T-helper 22 cell (primary cell): ENCODE measurements at regions not wholly inside any gene's neighbourhood (a gene's known extent, or its start where the extent isn't known, plus 50 kb on each side); places are given as distances from the start of the nearest gene placed in this dataset.

Experiments used
- DNase-seq: peaks from one replicate; pipeline ENCODE4 v3.0.0-alpha.2; 2020; ENCODE audit warnings: low read depth

DNA sequence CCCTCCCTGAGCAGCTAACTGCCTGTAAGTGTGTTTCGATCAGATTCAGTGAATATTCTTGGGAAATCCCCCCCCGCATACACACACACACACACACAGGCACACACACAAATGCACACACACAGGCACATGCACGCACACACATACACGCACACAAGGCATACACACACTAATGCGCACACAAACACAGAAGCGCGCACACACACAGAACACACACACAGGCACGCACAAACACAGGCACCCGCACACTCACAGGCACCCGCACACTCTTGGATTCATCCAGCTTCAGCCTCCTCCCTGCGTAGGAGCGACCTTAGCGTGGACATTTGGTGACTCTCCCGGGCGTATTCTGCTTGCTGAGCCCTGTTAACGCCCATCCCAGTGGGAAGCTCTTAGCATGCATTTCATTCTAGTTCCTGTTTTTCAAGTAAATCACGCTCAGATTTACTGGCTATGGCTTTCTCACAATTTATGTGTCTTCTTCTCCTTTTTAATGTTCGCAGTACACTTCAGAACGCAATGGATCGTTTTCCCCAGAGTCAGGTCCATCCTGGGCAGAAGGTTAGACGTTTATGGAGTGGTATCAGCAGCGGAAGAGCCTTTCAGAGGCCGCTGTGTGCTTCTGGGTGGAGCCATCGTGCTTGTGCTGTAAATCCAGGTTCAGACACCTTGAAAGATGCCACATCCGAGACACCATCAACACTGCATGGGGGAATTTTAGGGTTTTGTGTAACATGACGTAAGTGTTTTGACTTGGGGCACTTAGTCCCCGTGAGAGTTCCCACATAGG is 656.6 kb downstream of the GALR1 start:
- DNase-seq = no peak

- DNase-seq = no peak
Measured at GRCh38 chr18:77910347-77910746, 660.7 kb downstream of the GALR1 start.

GRCh38 chr18:77911971-77912605 is 662.4 kb downstream of the GALR1 start:
- DNase-seq = no peak

DNA sequence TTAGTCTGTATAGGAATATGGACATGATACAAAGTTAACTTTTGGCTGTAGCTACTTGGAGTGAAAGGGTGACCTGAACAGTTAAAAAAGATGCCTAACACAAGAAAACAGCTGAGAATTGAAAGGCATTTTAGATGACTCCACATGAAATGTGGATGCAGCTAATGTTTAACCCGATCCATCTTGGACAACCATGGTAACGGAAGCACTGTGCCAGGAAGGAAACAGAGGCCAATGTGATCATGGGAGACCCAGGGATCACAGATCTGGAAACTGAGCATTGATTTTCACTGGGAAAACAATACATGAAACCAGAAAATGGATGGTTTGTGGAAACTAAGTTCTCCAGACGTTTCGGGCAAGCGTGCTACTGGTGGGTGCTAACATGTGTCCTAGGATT is 669.1 kb downstream of the GALR1 start:
- no peak for DNase-seq

- DNase-seq = no peak
Measured at GRCh38 chr18:77919923-77920322, 670.3 kb downstream of the GALR1 start.

DNA sequence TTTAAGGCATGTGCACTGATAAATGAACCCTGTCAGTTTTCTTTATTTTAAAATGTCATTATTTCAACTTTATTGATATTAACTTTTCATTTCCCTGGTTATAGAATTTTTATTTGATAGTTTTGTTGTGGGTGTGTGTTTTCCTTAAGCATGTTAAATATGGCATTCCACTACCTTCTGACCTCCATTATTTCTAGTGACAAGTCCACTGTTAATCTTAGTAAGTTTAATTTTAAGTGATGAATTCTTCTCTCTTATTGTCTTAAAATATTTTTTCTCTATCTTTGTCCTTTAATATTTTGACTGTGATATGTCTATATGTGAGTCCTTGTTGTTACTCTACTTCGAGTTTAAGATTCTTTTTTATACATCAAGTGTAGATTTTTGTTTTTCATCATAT is 685.7 kb downstream of the GALR1 start:
- DNase-seq = no peak

DNA sequence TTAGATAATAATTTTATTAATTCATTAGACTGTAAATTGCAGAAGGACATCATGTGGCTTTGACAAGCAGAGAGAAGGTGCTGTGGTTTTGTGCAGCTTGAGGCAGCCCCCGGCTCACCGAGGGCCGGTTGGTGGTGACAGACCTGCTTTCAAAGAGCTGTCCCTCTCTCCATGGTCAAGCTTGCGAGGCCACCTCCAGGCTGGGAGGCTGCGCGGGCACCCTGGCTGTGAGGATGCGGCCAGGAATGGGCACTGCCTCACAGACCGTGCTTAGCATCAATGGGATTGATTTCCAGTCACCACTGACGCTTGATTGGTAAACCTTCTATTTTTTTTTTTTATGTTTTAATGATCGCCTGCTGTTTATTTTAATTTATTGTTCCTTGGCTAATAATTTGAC is 690.9 kb downstream of the GALR1 start:
- DNase-seq = no peak

DNA sequence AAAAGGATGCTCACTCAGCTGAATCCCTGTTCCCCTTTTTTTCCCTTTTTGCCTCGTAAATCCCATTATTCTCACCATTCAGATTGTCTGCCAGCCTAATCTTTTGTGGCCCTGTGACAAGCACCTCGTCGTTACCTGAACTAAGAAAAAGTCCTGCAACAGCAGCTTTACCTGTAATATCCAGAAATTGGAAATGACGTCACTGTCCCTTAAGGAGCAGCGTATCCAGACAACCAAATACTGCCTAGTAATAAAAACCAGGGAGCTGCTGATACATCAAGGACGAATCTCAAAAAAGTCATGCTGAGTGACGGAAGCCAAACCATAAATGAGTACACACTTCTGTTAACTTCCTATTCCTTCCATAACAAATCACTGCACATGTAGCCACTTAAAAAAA is 694.9 kb downstream of the GALR1 start:
- no peak for DNase-seq

DNA sequence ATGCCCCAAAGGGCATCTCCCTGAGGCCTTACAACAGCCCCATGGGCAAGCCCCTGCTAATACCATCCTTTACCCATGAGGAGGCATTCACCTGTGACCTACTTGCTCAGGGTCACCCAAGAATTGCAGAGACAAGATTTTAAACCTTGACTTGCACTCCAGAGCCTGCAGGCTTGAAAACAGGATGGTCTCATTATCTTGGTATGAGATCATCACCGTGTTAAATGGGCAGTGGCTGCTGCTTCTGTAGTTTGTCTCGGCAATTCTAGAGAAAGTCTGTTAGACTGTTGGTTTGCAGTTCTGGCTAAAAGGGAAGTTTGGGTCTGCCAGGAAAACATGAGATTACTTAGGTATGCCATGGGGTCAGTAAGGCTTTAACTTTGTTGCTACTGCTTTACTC is 698.9 kb downstream of the GALR1 start:
- no peak for DNase-seq

- no peak for DNase-seq
Measured at GRCh38 chr18:77949355-77949973, 699.8 kb downstream of the GALR1 start.

GRCh38 chr18:77959248-77959647 is 709.6 kb downstream of the GALR1 start:
- no peak for DNase-seq

DNA sequence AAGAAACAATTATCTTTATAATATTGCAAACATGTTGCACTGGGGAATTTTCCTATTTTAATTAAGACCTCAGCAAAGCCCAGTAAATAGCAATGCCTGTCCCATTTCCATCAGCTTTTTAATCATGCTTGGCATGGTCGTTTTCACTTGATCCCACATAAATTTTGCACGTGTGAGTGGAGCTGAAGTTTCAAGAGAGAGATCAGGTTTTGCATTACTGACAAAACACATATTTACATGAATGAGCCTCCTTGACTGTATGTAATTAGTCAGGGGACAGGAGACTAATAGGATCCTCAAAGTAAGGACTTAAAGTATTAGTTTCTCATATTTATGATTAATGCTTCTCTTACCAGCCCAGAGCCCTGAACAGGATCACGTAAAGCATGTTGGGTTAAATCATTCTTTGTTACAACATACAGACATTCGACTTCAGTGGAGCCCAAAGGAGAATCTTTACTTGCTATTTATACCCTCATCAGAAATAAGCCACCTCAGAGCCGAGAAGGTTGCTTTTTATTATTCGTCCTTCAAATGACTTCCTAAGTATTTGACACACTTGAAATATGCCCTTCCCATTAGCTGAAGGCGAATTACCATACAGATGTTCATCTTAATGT is 711.3 kb downstream of the GALR1 start:
- no peak for DNase-seq

GRCh38 chr18:77967071-77967470 is 717.4 kb downstream of the GALR1 start:
- DNase-seq = no peak

- DNase-seq = no peak
Measured at GRCh38 chr18:77967791-77968190, 718.1 kb downstream of the GALR1 start.

- no peak for DNase-seq
Measured at GRCh38 chr18:77969972-77970371, 720.3 kb downstream of the GALR1 start.

GRCh38 chr18:77970814-77971213 is 721.2 kb downstream of the GALR1 start:
- no peak for DNase-seq

GRCh38 chr18:77973745-77974144 is 724.1 kb downstream of the GALR1 start:
- DNase-seq = no peak

DNA sequence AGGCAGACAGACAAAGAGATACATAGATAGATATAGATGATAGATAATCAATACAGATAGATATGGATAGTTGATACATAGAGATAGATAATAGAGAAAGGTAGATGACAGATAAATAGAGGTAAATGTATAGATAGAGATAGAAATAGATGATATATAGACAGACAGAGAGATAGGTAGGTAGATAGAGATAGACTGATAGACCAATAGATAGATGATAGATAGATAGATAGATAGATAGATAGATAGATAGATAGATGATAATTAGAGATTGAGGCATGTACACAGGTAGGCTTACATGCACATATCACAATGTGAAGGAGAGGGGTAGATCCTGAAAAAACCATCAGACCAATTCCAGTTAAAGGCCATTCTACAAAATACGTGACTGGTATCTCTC is 724.7 kb downstream of the GALR1 start:
- no peak for DNase-seq

DNA sequence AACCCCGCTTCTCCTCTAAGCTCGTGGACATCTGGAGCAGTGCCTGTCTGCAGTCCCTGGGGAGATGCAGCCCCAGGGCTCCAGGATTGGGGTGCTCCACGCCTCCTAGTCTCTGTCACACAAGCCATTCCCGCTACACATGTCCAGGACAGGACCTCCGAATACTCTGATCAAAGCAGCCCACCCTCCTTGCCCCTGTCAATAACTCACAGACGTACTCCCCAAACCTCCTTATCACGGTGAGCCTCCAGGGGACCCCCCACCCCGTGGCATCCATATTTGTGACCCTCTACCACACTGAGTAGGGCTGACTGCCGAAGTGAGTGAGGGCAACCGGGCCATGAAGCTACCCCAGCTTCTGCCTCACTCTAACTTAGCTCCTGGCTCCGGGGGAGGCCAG is 727.7 kb downstream of the GALR1 start:
- no peak for DNase-seq

DNA sequence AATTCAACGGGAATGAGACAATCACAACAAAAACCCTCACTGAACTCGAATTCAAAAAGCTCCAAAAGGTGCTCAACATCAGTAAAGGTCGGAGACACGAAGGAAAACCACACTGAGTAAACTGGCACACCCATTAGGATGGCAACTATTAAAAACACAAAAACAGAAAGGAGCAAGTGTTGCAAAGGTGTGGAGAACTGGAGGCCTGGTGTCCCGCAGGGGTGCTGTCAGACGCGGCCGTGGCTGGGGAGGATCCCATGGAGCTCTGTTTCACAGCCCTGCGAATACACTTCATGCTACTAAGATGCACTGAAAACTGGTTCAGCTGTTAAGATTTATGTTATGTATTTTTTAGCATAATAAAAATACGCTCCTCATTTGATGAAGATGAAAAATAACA is 730.6 kb downstream of the GALR1 start:
- DNase-seq = no peak

DNA sequence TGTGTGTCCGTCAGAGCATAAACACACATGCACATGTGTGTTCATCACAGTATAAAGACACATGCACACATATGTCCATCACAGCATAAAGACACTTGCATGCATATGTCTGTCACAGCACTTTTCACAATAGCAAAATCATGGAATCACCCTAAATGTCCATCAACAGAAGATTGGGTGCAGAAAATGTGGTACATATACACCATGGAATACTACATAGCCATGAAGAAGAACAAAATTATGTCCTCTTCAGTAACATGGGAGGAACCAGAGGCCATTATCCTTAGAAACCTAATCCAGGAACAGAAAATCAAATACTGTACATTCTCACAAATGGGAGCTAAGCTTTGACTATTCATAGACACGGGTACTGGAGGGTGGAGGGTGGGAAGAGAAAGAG is 732.2 kb downstream of the GALR1 start:
- DNase-seq = no peak

- no peak for DNase-seq
Measured at GRCh38 chr18:77983270-77983669, 733.6 kb downstream of the GALR1 start.

- DNase-seq = no peak
Measured at GRCh38 chr18:77984178-77984577, 734.5 kb downstream of the GALR1 start.
